ENCODE measurements at regions not wholly inside any gene's neighbourhood (a gene's known extent, or its start where the extent isn't known, plus 50 kb on each side); places are given as distances from the start of the nearest gene placed in this dataset.

GRCh38 chr2:109719871-109720270, 74.2 kb upstream of the RGPD5 start:
- TF ChIP-seq, protein P1, sequence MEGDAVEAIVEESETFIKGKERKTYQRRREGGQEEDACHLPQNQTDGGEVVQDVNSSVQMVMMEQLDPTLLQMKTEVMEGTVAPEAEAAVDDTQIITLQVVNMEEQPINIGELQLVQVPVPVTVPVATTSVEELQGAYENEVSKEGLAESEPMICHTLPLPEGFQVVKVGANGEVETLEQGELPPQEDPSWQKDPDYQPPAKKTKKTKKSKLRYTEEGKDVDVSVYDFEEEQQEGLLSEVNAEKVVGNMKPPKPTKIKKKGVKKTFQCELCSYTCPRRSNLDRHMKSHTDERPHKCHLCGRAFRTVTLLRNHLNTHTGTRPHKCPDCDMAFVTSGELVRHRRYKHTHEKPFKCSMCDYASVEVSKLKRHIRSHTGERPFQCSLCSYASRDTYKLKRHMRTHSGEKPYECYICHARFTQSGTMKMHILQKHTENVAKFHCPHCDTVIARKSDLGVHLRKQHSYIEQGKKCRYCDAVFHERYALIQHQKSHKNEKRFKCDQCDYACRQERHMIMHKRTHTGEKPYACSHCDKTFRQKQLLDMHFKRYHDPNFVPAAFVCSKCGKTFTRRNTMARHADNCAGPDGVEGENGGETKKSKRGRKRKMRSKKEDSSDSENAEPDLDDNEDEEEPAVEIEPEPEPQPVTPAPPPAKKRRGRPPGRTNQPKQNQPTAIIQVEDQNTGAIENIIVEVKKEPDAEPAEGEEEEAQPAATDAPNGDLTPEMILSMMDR (IDR thresholded peaks at IDR 0.05) = no peak
- TF ChIP-seq POLR2A (IDR thresholded peaks at IDR 0.05) (no peak), POLR2AphosphoS5 (IDR thresholded peaks at IDR 0.05) (no peak)
